NCI-H2029 (cell line): ENCODE measurements at regions not wholly inside any gene's neighbourhood (a gene's known extent, or its start where the extent isn't known, plus 50 kb on each side); places are given as distances from the start of the nearest gene placed in this dataset.
A peak's percentile ranks its signal among the peaks of the same experiment; 100 is the strongest.

Source experiments
- DNase-seq: peaks from one replicate; lab custom pipeline; 2025; lab: John Stamatoyannopoulos, UW

DNA sequence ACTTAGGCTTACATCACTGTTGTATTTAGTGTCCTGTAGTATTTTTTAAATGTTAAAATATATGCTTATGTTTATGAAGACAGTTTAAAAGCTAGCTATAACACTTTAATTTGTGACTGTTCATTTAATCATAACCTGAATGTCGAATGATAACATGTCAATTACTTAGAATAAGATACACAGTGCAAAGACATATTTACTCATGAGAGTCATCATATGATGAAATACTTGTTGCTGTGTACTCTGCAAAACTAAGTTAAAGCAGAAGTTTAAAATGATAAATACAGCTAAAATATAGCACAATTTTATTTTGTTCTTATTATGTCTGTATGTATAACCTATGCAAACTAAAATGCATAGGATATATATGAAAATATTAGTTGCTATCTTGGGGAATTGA lies 497.4 kb downstream of the FSCB start:
- no peak for DNase-seq

DNA sequence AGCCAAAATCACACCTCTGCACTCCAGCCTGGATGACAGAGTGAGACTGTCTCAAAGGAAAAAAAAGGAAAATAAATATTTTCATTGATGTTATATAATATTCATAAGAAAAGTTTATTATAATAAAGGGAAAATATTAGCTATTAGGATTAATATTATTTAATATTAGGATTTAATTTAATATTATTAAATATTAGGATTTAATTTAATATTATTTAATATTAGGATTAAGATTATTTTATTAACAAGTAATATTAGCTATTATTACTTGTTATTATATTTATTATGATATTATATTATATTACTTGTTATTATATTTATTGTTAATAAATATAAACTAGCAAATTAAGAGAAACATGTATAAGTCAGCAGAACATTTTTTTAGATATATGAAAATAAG lies 518.1 kb downstream of the FSCB start:
- no peak for DNase-seq

DNA sequence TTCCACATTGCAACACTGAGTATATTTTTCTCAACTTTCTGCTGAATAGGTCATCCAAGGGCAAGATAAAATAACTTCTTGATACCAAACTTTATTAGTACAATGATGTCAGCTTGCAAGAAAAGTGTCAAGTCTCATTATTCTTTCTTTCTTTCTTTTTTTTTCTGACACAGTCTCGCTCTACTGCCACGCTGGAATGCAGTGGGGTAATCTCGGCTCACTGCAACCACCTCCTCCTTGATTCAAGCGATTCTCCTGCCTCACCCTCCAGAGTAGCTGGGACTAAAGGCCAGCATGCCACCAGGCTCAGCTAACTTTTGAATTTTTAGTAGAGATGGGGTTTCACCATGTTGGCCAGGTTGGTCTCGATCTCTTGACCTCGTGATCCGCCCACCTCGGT lies 523.4 kb downstream of the FSCB start:
- DNase-seq = no peak

DNA sequence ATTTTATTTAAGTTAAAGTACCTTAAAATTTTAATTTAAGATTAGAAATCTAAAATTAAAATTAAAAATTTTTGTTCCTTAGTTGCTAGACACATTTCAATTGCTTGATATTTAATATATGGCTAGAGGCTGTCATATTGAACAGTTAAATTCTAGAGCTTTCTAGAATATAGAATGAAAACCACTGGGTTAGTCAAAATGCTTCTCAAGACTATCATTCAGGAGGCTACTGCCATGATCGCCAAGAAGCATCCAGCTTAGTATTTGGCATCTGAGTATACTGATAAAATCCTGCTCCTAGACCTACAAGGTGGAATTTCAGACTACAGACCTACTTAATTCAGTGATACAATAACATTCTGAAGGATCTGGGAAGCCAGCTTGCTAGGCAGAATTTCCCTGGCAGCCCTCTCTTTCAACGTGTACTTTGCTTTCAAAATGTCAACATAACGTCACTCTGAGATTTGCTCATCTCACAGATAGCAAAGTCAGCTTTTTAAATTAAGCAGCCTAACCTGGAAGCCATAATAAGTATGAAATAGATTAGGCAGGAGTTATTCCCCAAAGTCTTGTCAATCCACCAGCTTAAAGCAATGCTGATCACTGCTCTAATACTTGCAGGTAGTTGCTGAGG lies 525.8 kb downstream of the FSCB start:
- DNase-seq = peak; percentile 40

DNA sequence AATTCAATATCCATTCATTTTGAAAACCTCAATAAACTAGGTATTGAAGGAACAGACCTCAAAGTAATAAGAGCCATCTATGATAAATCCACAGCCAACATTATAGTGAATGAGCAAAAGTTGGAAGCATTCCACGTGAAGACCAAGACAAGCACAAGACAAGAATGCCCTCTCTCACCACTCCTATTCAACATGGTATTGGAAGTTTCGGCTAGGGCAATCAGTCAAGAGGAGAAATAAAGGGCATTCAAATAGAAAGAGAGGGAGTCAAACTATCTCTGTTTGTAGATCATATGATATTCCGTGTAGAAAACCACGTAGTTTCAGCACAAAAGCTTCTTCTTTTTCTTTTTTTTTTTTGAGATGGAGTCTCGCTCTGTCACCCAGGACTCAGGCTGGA lies 550.3 kb downstream of the FSCB start:
- DNase-seq = no peak

DNA sequence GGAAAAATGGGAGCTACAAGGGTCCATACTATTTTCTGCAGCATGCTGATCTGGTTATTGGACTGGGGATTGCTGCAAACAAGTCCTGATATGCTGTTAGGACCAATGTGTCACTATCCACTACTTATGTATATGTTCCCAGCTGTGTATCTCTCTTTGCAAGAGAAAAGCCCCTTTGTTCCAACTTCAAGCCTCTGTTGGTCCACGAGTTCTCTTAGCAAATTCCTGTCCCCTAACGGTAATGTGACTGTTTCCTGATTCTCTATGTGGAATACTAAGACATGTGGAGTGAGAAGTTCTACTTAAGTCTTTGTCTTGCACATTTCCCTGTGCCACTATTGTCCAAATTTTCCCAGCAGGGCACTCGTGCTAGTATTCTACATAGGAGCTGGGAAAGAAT lies 557.7 kb downstream of the FSCB start:
- no peak for DNase-seq

DNA sequence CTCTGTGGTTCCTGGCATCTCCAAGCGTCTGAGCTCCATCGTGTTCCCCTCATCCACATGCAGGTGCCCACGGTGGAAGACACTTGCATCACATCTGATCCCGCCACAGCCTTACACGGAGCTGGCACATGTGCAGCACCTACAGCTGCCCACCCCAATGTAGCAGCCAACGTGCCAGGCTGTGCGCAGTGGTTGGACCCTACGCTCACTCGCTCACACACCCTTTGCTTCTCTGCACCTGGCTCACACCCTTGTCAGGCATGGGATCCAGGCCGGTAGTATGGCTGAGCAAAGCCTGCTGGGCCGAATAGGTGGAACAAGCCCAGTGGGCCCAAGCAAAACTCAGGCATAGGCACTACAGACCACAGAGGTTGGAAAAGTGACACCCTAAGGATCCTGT lies 567.2 kb downstream of the FSCB start:
- DNase-seq = no peak

DNA sequence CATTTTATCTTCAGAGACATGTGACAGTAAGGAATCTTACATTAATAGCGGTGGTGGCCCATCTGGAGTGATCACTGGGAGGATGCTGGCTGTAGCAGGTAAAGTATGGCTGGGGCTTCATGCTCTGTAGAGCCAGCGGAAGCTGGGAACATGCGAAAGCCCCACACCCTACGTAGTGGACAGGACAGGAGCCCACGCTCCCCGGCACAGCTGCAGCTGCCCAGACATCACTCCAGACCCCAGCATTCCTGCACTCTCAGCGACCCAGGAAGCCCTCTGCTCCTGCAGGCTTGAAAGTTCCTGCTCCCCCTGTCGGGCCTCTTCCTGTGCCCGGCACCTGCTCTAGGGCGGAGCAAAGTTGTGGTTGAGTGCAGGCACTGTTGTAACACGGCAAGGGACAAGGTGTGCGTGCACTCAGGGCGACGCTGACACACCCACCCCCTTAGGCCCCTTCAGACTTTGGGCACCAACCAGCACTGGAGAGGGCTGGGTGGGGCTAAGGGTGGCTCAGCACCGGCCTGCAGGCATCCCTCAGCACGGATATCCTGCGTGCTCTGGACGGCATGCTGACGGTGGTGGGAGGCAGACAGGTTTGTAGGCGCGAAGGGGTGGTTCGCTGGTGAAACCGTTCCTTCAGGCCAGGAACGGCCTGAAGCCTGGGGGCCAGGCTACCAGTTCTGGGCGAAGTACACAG lies 568.3 kb downstream of the FSCB start:
- DNase-seq = no peak

DNA sequence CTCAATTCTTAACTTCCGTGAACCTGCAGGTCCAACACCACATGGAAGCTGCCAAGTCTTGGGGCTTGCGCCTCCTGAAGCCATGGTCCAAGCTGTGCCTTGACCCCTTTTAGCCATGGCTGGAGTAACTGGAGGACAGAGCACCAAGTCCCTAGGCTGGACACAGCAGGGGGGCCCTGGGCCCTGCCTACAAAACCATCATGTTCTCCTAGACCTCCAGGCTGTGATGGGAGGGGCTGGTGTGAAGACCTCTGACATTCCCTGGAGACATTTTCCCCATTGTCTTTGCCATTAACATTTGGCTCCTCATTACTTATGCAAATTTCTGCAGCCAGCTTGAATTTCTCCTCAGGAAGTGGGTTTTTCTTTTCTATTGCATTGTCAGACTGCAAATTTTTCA lies 570.1 kb downstream of the FSCB start:
- DNase-seq = no peak

DNA sequence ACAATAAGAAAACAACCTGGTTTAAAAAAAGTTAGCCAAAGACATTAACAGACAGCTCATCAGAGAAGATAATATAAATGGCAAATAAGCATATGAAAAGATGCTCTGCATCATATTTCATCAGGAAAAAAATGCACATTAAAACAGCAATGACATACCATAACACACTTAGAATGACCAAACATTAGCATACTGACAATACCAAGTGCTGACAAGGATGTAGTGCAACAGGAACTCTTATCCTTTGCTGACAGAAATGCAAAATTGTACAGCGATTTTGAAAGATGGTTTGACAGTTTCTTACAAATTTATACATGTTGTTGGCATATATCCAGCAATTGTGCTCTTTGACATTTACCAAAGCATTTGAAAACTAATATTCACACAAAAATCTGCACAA lies 573.0 kb downstream of the FSCB start:
- DNase-seq = no peak

DNA sequence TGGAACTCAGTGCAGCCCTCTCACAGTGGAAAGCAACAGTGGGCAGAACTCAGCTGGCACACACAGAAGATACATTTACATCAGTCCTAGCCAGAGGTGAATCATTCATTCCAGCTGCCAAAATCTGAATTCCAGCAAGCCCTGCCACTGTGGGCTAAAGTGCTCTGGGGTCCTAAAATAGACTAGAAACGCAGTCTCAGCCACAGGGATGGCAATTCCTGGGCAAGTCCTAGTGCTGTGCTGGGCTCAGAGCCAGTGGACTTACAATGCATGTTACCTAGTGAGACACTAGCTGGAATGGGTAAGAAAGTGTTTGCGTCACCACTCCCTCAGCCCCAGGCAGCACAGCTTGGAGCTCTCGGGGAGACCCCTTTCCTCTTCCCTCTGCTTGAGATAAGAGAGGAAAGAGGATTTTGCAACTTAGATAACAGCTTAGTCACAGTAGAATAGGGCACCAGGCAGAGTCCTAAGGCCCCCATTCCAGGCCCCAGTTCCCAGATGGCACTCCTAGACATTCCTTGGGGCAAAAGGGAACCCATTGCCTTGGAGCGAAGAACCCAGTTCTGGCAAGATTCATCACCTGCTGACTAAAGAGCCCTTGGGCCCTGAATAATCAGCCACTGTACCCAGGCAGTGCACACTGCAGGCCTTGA lies 592.9 kb downstream of the FSCB start:
- no peak for DNase-seq

DNA sequence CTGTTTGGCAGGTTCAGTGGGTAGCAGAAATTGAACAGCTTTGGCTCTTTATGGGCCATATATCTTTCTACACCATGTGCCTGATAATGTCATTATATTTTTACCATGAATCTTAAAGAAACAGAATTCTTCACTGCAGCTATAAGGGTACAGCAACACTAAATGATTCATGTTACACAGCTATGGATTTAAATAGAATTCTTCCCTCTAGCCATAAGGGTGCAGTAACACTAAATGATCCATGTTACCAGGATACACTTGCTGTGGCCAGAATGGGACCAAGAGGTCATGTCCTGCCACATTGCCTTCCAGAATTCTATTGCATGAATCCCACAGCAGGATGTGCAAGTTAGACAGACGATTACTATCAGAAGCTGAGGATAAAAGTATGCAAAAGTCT lies 603.9 kb downstream of the FSCB start:
- DNase-seq = no peak

DNA sequence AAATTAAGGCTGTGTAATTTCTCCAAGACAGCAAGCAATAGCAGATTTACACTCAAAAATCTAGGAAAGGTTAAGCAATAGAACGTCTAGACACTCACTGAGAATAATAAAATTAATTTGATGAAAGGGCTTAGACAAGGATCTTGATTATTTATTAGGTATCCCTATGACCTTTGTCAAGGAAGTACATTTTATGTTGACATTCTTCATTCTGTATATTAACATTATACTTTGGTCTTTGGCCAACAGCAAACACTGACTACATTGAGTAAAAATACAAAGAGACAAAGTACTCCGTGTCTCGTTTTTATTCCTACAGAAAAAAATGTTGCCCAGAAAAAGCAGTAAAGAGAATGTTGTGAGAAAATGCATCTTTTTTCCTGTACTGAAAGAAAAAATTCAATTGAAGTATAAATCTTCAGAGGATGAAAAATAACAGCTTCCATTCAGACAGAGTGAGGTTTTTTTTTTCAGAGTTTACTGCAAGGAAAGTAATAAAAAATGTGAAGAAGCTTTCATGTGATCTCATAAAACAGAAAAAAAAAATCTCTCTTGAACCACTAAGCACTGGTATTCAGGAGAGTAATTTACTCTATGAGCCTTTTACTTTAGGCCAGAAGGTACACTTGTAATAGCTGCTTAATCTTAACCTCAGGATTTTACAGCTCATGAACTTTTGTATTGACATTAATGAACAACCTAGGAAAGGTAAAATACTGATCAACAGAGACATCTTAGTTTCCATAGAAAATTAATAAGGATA lies 605.0 kb downstream of the FSCB start:
- DNase-seq = no peak

DNA sequence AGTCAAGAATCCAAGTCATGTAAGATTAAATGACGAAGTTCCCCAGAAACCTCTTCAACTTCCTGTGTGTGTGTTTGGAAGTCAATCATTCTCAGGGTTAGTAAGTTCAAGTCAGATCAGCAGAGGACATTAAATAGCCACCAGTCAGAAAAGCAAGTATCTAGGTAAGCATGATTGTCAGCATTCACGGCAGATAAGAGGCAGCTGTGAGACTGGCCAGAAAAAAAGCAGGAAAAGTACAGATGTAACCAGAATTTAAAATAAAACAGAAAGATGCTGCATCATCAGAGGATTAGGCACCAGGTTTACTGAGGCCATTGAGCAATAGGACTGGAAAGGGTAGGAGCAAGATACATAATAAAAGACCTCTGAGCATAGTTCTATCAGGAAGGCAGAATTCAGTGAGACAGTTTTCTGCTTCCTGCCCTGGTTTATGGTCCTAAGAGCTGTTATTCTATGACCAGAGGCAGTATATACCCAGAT lies 606.9 kb downstream of the FSCB start:
- no peak for DNase-seq

DNA sequence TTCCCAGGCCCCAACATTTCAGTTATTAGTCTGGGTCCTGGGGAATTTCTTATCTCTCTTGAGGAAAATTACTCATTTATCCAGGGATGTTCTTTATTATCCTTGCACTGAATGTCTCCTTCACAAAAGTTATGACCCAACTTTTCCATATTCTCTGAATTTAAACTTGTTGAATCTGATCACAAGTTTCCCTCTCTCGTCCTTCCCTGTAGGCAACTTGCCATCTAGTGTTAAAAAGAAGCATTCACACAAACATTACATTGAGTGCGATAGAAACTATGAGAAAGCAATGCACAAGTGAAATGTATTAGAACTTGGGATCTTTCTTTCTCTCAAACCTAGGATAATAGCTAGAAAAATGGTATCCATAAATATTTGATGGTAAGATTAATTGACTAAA lies 608.4 kb downstream of the FSCB start:
- no peak for DNase-seq

DNA sequence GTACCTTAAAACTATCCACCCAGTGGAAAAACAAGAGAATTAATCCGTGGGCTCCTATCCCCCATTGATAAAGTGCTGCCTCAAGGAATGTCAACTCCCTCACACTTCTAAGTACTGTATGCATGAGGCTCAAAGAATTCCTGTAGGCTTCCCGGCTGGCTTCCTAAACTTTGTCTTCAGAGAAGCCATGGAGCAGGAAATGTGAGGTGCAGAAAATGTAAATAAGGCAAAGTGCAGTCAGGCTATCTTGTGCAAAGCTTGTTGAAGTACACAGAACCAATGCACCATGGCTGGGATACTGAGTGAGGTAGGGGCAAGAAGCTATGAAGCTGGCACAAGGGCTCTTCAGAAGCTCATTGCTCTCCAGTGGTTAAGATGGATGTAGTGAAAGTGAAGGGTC lies 611.0 kb downstream of the FSCB start:
- no peak for DNase-seq

DNA sequence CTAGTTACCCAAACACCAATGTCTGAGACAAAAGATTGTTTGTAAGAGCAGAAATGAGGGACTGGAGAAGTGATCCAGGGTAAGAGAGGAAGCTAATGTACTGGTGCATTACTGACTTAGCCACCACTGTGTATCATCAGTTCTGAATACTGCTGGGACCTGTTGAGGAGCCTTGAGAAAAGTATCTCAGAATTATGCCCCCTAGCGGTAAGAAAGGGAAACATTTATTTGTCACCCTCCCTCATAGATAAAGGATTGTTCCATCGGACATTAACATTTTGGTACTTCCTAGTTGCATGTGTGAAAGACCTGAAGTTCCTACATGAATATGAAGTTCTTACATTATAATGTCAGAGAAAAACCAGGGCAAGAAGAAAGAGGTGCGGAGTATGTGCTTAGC lies 612.5 kb downstream of the FSCB start:
- no peak for DNase-seq

DNA sequence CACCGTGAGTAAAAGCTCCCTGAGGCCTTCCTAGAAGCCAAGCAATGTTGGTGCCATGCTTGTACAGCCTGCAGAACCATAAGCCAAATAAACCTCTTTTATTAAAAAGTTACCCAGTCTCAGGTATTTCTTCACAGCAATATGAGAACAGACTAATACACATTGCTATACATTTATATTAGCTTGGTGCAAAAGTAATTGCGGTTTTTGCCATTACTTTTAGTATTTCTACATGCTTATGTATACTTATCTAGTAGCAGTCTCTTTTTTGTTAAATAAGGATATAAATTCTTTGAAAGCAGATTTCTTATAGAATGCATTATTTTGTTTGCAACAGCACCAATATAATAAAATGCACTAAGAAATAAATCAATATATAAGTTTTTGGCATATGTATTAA lies 619.6 kb downstream of the FSCB start:
- DNase-seq = no peak

DNA sequence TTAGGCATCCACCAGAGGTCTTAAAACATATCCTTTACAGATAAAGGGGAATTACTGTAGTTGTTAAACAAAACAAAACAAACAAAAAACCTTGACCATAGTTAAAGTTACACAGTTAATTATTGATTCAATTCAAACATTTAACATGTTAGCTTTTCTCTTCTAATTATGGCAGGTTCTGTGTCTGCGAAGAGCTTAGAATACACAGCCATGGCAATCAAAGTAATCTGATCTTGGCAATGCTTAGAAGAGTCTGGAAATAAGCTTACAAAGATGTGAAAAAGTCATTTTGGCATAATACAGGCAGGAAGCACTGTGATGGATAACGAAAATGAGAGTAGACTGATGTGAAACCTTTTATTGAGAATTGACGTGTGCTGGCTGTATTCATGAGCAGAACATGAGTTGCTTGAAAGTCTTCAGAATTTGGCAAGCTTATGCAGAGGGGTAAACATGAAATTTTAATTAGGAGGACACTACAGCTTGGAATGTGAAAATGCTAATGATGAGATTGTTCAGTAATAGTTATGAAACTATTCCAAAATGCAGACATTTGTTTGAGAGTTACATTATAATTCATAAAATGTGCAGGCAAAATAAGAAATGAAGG lies 629.6 kb downstream of the FSCB start:
- DNase-seq = no peak

DNA sequence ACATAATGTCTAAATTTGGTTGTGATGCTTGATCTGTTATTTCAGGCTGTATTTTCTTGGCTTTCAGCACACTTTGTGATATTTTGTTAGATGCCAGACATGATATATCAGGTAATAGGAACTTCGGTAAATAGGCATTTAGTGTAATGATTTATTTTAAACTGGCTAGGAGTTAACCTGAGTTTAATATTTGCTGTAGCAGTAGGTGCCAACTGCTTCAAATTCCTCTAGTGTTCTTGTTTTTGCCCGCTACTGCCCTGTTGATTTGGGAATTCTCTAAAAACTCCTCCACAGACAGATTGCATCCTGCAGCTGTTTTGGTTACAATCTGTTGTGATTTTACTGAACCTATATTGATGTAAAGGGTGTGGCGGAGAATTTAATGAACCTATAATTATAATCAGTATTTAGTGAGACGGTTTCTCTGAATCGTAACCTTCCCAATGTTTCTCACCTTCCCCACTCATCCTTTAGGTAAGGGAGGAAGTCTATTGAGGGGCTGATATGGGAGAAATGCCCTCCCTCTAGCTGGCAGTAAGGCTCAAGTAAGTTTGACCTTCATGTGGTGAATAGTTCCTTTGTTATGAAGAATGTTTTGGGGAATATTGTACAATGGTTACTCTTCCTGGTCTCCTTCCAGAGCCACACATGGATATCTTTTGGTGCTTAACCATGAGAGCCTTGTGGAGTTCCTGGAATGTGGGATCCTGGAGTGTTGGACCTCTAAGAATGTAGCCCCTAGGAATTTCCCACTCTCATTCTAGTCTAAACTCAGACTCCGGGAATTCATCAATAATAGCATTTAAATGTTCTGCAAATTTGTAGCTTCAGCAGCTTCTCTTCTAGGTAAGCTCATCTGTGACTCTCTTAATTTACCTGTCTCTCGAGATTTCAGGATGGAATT lies 634.1 kb downstream of the FSCB start:
- DNase-seq = no peak

DNA sequence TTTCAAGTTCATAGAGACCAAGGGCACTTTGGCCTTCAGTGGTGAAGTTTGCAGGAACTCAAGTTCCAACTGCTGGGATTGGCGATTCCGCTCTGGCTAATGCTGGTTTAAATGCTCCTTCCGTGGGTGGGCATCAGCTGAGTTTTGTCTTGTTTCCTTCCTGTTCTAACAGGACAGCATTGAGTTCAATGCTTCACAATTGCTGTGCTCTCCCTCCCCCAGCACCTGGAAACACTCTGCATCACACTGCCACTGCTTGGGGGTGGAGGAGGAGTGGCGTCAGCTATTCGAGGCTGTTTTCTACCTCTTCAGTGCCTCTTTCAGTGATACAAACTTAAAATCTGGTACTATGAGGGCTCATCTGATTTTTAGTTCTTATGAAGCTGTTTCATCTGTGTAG lies 634.9 kb downstream of the FSCB start:
- no peak for DNase-seq
